Activated naive CD4-positive, alpha-beta T cell treated with anti-CD3 and anti-CD28 coated beads, Interleukin-2, amount 50 U/mL, for 72 hours (primary cell): ENCODE measurements at regions not wholly inside any gene's neighbourhood (a gene's known extent, or its start where the extent isn't known, plus 50 kb on each side); places are given as distances from the start of the nearest gene placed in this dataset.

Source experiments
- ATAC-seq, 2 donors: fragments of 150-1000 bp; cut with Tn5 transposase; 2 replicates each; pipeline ENCODE4 v1.10.0; 2021; ENCODE audit warnings: mild to moderate bottlenecking in 2 of 2, moderate library complexity in 2 of 2
- DNase-seq, 2 donors: peaks; one replicate each; pipeline ENCODE4 v3.0.0; 2021 to 2022; ENCODE audit warnings: low spot score in 2 of 2
- H3K27ac Mint-ChIP-seq, 2 donors: one replicate each; pipeline ENCODE4 v1.8.0; 2022; ENCODE audit warnings: mild to moderate bottlenecking in 2 of 2, mixed read lengths in 2 of 2
- H3K36me3 Mint-ChIP-seq, 2 donors: one replicate each; pipeline ENCODE4 v1.8.0; 2022; ENCODE audit warnings: mixed read lengths in 2 of 2
- H3K9me3 Mint-ChIP-seq, 2 donors: one replicate each; pipeline ENCODE4 v1.8.0; 2022; ENCODE audit warnings: mixed read lengths in 2 of 2

DNA sequence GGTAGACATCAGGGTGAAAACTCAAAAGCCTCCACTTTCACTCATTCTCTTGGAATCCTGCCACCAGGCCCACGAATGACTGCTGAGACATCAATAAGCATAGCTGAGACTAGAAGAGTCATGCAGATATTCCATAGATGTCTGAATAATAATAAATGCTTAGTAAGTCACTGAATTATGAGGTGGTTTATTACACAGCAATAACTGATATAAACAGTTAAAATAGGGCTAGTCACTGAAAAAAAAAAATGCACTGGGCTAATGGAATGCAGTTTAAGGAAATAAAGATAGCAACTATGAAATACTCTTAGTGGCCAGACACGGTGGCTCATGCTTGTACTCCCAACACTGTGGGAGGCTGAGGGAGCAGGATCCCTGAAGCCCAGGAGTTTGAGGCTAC, 262.8 kb upstream of the CDH6 start:
- Mint-ChIP-seq H3K27ac (no peak overlapping the region), H3K36me3 (peaks cover 0 to 5% of the 10 kb centered on the region in 2 donors), H3K9me3 (peaks cover 10 to 21% of the 10 kb centered on the region in 2 donors)
- ATAC-seq (no peak), DNase-seq (no peak)

DNA sequence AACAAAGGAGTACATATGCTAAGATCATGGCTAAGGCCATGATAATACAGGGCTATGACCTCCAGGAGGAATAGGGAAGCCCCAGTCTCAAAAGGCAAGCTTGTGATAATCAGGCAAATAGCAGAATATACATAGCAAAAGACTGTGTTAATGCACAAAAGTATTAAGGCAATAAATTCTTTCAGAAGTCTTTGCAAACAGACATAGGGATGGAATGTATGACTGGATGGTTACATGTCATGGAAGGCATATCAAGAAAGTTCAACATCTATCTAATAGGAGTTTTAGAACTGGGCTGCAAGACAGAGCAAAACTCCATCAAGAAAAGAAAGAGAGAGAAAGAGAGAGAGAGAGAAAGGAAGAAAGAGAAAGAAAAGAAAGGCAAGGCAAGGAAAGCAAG, 264.5 kb upstream of the CDH6 start:
- no peak for ATAC-seq
- Mint-ChIP-seq H3K27ac (no peak overlapping the region), H3K9me3 (peaks cover 12 to 22% of the 10 kb centered on the region in 2 donors), H3K36me3 (peaks cover 0 to 5% of the 10 kb centered on the region in 2 donors)
- no peak for DNase-seq

DNA sequence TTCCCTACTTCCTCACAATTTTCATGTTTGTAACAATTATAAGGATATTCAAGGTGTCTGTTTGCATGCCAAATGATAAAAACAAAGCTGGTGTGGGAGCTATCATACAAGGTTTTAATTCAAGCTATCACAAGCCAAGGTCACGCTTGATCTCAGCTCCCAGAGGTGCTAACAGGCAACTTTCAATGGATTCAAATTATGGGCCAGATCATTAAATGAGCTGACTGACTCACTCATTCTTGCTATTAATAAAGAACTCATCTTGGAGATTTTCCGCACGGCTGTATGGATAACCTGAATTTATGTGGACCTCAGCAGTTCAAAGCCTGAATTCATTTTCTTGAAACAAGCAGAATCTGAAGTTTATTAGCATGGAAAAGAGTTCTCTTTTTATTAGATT, 267.3 kb upstream of the CDH6 start:
- ATAC-seq = no peak
- H3K9me3 Mint-ChIP-seq = peaks cover 15 to 19% of the 10 kb centered on the region in 2 donors
- H3K36me3 Mint-ChIP-seq = peaks cover 0 to 5% of the 10 kb centered on the region in 2 donors
- no peak overlapping the region for H3K27ac Mint-ChIP-seq
- DNase-seq = no peak

DNA sequence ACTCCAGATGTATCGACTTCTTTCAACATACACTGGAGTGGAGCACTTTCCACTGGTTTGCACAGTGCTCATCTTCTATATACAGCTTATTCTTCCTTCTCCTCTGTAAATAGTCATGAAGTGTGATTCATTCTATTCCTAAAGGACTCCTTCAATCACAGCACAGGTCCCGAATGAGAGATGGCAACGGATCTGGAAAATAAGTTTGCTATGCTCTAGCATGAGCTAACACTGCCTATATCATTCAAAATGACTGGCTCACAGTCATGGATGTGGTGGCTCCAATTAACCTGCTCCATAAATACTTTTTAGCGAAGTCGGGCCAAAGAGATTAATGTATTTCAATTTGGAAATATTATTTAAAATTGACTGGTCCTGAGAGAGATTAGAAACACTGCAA, 272.1 kb upstream of the CDH6 start:
- no peak for ATAC-seq
- no peak overlapping the region for H3K27ac Mint-ChIP-seq
- H3K9me3 Mint-ChIP-seq = peaks cover 5 to 9% of the 10 kb centered on the region in 2 donors
- no peak for DNase-seq
- H3K36me3 Mint-ChIP-seq = no peaks in the 10 kb centered on the region

DNA sequence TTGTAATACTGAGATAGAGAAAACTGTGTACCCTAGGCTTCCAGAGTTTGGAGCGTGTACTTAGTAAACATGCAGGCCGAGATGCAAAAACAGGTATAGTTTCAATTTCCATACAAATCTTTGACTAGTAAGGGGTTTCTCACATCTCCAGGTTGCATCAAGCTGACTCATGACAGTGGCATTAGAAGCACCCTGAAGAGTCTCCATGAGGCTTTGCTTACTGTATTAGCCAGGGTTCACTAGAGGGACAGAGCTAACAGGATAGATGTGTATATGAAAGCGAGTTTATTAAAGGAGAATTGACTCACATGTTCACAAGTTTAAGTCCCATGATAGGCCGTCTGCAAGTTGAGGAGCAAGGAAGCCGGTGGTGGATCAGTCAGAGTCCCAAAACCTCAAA, 275.3 kb upstream of the CDH6 start:
- Mint-ChIP-seq H3K36me3 (no peaks in the 10 kb centered on the region), H3K27ac (no peak overlapping the region), H3K9me3 (peaks cover 3 to 5% of the 10 kb centered on the region in 2 donors)
- ATAC-seq (no peak), DNase-seq (no peak)

DNA sequence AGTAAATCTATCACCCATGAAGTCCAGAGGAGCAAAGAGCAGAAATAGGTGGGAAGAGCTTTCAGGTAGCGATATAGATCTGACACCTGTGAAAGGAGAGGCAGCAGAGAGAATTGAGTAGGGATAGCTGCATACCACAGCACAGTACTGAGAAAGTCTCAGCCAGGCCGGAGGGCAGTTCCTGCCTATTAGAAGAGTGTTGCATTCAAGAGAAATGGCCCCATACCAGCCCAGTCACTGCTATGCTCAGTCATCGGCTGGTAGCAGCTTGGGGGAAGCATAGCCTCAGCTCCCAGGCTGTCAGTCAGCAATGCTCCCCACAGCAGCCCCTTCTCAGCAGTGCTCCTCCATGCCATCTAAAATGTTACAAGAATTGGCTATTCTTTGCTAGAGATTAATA, 285.1 kb upstream of the CDH6 start:
- Mint-ChIP-seq H3K9me3 (peaks cover 7 to 15% of the 10 kb centered on the region in 2 donors), H3K36me3 (no peaks in the 10 kb centered on the region), H3K27ac (no peak overlapping the region)
- no peak for ATAC-seq
- no peak for DNase-seq

DNA sequence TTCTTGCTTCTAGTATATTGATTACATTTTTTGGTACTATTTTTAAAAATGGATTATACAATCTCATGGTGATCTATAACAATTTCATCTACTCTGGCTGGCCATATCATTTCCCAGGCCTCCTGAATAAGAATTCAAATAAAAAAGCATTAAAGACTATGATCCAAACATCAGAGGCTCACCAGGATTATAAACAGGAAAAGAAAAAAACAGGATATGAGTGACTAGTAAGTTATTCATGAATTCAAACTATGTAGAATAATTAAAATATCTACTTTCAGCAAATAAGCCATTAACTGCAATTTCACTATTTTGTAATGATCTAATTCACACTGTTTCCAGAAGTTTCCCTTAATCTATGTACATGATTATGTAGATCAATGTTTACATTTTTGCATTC, 293.1 kb upstream of the CDH6 start:
- no peak overlapping the region for H3K27ac Mint-ChIP-seq
- peaks cover 4 to 9% of the 10 kb centered on the region in 2 donors for H3K9me3 Mint-ChIP-seq
- no peak for ATAC-seq
- DNase-seq = no peak
- H3K36me3 Mint-ChIP-seq = no peaks in the 10 kb centered on the region

DNA sequence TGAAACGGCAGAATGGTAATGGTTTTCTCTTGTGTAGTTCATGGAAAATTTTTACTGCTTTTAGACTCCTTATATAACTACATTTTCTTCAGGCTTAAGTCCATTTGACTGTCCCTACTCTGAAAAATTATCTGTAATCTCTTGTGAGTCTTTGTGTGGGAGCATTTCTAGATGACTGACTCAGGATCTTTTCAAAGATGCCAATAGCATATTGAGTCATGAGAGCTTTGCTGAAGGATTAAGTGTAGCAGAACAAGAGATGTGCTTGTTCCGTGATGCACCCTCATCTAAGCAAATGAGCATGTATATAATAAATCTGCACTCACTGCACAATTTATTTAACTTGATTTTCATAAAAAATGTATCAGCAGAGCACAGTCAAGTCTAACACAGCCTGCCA, 298.7 kb upstream of the CDH6 start:
- no peaks in the 10 kb centered on the region for H3K36me3 Mint-ChIP-seq
- ATAC-seq (no peak), DNase-seq (no peak)
- peaks cover 3 to 9% of the 10 kb centered on the region in 2 donors for H3K9me3 Mint-ChIP-seq
- H3K27ac Mint-ChIP-seq = no peak overlapping the region

DNA sequence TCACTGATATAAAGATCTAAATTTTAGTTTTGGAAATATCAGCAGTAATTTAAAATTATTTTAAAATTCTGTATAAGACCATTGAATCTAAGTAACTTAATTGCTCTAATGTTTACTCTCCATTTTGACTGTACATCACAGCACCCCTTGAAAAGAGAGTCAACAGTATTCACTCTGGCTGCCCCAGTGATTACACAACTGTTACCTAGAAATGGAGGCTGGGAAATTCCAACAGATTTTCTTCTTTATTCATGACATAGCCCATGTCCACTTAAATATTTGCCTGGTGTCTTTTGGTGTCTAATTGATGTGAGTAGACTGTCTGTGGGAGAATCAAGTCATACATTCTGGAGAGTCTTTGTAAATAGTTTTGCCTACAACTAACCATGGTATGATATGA, 301.8 kb upstream of the CDH6 start:
- Mint-ChIP-seq H3K9me3 (peaks cover 5 to 16% of the 10 kb centered on the region in 2 donors), H3K36me3 (no peaks in the 10 kb centered on the region), H3K27ac (no peak overlapping the region)
- ATAC-seq (no peak), DNase-seq (no peak)

DNA sequence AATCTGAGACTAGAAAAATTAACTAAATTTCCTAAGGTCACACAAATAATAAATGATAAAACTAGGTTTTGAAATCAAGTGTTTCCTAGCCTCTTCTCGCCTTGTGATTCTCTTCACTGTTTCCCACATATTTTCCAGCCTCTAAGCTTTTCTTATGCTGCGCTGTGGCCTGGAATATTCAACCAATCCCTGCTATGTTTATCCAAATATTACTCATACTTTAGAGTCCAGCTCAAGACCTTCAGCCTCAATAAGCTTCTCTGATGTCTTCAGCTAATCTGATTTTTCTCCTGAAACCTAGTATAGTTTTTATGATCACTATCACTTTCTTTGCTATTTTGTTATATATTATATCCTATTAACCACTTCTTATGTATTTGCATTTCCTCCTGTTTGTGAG, 303.1 kb upstream of the CDH6 start:
- DNase-seq (no peak), ATAC-seq (no peak)
- Mint-ChIP-seq H3K27ac (no peak overlapping the region), H3K9me3 (peaks cover 6 to 13% of the 10 kb centered on the region in 2 donors), H3K36me3 (no peaks in the 10 kb centered on the region)

DNA sequence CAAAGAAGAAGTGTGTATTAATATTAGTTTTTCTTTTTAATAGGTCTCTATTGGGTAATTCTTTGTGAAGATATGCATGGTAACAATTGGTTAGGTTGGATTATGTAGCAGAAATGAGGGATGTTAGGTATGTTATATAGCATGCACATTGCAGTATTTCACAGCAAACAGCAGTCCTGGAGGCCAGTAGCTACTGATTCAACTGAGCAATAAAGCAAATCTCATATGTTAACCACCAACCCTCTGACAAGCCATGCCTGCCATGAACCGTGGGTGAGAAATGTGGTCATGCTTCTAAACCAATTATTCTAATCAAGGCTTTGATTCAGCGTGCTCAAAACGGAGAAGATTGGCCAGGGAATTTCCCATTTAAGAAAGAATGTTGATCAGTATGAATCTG, 313.0 kb upstream of the CDH6 start:
- Mint-ChIP-seq H3K36me3 (no peaks in the 10 kb centered on the region), H3K9me3 (peaks cover 8 to 20% of the 10 kb centered on the region in 2 donors), H3K27ac (no peak overlapping the region)
- DNase-seq (no peak), ATAC-seq (no peak)

DNA sequence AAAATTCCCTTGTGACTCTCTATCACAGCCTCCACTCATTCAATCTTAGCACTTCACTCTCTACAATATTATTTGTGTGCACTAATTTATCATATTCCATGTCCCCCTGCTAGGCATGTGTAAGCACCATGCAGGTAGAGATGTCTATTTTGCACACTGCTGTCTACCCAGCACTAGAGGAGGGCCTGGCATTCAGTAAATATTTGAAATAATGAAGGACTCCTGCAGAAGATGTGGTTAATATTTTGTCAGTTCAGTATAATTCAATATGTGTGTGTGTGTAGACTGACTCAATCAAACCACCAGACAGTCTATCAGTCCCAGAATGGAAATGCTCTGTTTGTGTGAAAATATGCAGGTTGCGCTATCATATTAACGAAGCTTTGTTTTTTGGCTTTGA, 313.6 kb upstream of the CDH6 start:
- peaks cover 8 to 16% of the 10 kb centered on the region in 2 donors for H3K9me3 Mint-ChIP-seq
- no peak overlapping the region for H3K27ac Mint-ChIP-seq
- H3K36me3 Mint-ChIP-seq = no peaks in the 10 kb centered on the region
- DNase-seq = no peak
- no peak for ATAC-seq

DNA sequence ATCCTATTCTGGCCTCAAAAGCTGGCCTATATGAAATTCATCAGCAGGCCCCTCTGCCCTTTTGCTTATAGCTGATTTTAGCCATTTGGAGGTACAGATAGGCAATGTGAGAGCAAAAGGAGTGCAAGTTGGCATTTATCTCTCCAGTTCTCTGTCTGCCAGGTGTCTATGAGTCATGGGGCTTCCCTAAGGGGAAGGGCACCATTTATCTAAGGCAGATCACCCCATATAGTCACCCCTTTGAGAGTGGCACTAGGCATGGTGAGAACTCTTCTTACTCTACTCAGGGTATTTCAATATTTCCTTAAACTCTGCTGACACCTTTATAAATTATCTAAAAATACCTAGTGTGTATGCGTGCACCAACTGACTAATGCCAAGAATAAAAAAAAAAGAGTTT, 314.7 kb upstream of the CDH6 start:
- peaks cover 0 to 5% of the 10 kb centered on the region in 2 donors for H3K9me3 Mint-ChIP-seq
- no peak overlapping the region for H3K27ac Mint-ChIP-seq
- ATAC-seq = no peak
- H3K36me3 Mint-ChIP-seq = no peaks in the 10 kb centered on the region
- no peak for DNase-seq

DNA sequence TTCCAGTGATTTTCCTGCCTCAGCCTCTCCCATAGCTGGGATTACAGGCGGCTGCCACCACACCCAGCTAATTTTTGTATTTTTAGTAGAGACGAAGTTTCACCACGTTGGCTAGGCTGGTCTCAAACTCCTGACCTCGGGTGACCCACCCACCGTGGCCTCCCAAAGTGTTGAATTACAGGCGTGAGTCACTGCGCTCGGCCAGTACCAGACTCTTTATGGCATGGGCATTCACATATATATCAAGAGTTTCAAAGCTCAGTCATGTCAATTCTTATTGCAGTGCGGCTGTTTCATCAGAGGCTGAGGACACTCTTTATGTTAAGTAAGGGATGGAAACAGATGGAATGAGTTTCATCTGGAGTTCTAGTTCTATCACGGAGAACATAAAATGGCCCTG, 315.2 kb upstream of the CDH6 start:
- H3K36me3 Mint-ChIP-seq = no peaks in the 10 kb centered on the region
- peaks cover 0 to 3% of the 10 kb centered on the region in 2 donors for H3K9me3 Mint-ChIP-seq
- no peak overlapping the region for H3K27ac Mint-ChIP-seq
- DNase-seq = no peak
- ATAC-seq = no peak

DNA sequence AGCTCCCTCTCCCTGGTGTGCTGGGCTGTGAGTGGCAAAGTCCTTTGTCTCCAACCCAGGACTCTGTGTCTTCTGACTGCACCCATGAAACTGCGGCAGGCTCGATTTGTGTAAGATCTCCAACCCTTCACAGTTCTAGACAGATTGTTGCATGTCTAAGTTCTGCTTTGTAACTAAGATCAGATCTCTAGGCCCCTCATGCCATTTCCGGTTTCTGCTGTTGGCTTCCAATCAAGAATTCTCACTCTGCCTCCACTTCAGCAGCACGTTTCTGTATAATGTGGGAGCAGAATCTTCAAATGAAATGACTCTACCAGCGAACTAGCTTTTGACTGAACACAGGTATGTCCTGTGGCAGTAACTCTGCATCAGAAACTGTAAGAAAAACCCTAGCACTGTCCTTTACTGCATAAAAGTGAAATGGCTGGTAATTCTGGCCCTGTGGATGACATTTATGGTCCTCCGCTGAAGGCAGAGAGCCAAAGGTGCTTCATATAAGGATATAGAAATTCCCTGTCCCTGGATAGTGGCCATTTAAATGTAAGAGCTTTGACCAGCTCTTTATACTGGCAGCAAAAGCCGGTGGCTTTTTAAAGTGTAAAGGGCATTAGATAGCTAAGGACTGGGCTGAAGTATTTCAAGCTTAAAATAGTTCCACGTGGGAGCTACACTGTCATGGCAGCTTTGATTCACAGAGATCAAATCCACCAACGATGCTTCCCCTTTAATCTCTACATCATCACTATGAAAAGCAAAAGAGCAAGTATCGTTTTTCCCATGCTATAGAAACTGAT, 319.0 kb upstream of the CDH6 start:
- ATAC-seq (no peak), DNase-seq (no peak)
- no peak overlapping the region for H3K27ac Mint-ChIP-seq
- no peaks in the 10 kb centered on the region for H3K36me3 Mint-ChIP-seq
- peaks cover 3 to 5% of the 10 kb centered on the region in 2 donors for H3K9me3 Mint-ChIP-seq

DNA sequence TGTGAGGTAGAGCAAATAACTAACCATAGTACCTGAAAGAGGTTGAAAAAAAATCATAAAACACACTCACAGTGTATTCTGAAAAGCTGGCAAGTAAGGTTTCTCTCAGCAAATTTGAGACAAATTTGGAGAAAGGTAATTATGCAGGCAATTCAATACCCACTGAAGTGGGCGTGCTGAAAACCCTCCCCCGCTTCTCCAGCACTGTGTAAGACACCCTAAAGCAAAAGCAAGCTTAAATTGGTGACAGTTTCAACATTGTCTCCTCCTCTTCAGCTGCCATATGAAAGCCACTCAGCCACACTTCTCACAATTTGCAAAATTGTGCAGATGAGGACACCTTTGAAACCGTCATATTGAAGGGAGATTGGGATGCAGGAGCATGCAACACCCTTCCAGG, 322.3 kb upstream of the CDH6 start:
- ATAC-seq (no peak), DNase-seq (no peak)
- H3K36me3 Mint-ChIP-seq = no peaks in the 10 kb centered on the region
- H3K27ac Mint-ChIP-seq = no peak overlapping the region
- peaks cover 0 to 5% of the 10 kb centered on the region in 2 donors for H3K9me3 Mint-ChIP-seq

DNA sequence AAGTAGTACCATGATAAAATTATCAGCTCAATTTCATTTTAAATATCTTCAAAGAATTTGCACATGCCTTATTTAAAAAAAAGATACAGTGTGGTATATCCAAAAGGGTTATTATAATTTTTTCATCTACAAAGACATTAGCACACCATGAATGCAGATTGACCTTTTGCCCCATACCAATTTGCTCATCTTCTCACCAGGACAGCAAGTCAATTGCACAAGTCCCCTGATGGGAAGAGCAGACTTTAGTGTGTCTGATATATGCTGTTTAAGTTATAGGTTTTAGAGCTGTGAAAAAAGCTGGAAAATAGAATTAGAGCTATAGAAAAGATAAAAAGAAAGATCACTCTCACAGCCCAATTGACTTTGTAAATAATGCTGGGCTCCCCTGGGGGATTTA, 325.8 kb upstream of the CDH6 start:
- DNase-seq (no peak), ATAC-seq (no peak)
- H3K36me3 Mint-ChIP-seq = no peaks in the 10 kb centered on the region
- H3K27ac Mint-ChIP-seq = no peak overlapping the region
- H3K9me3 Mint-ChIP-seq = peaks cover 10 to 23% of the 10 kb centered on the region in 2 donors

DNA sequence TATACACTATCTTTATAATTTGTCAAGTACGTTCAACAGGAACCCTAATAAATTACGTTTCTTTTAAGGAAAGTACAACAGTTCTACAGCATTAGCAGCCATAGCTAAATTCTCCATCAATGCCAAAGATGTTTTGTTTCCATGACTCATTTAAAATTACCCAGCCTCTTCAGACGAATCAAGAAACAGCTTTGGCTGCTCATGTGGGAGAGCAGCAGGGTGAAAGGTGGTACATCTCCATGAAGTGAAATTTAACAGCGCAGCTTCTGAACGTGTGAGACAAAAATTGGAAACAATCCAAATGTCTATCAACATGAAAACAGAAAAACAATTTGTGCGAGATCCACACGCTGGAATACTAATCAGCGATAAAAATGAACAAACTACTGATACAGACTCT, 327.3 kb upstream of the CDH6 start:
- H3K36me3 Mint-ChIP-seq = no peaks in the 10 kb centered on the region

More for the DNA sequence above, 327.3 kb upstream of the CDH6 start:
- DNase-seq (no peak), ATAC-seq (no peak)
- Mint-ChIP-seq H3K9me3 (peaks cover 10 to 18% of the 10 kb centered on the region in 2 donors), H3K27ac (no peak overlapping the region)
